Mesendoderm (in vitro differentiated cells): ENCODE measurements at regions not wholly inside any gene's neighbourhood (a gene's known extent, or its start where the extent isn't known, plus 50 kb on each side); places are given as distances from the start of the nearest gene placed in this dataset.

Source experiments
- DNase-seq: peaks from one replicate; pipeline ENCODE4 v3.0.0; 2013
- H2AK5ac ChIP-seq: 2 replicates; pipeline ENCODE4 v1.6.1; 2013; ENCODE audit warnings: low read length, inconsistent platforms
- H2BK120ac ChIP-seq: 2 replicates; pipeline ENCODE4 v1.6.1; 2013; ENCODE audit warnings: low read depth, mild to moderate bottlenecking, low read length, moderate library complexity, mixed read lengths
- H2BK15ac ChIP-seq: replicated peaks from 2 replicates; pipeline ENCODE4 v1.6.1; 2013; ENCODE audit warnings: low read depth, mild to moderate bottlenecking, moderate library complexity
- H2BK5ac ChIP-seq: 2 replicates; pipeline ENCODE4 v1.6.1; 2013; ENCODE audit warnings: low read length, inconsistent platforms
- H3K18ac ChIP-seq: 2 replicates; pipeline ENCODE4 v1.6.1; 2013; ENCODE audit warnings: mild to moderate bottlenecking, low read length, mixed read lengths
- H3K23ac ChIP-seq: one replicate; pipeline ENCODE4 v1.6.1; 2013; ENCODE audit warnings: low read length
- H3K27ac ChIP-seq: 2 replicates; pipeline ENCODE4 v1.5.1; 2013; ENCODE audit warnings: low read depth, mild to moderate bottlenecking, inconsistent platforms, low read length, moderate library complexity
- H3K27me3 ChIP-seq: 2 replicates; pipeline ENCODE4 v1.6.1; 2013; ENCODE audit warnings: low read length, control low read depth, mild to moderate bottlenecking, inconsistent platforms; ENCODE audit not compliant: insufficient read depth, poor library complexity
- H3K36me3 ChIP-seq: 2 replicates; pipeline ENCODE4 v1.6.1; 2013; ENCODE audit warnings: low read length, inconsistent platforms; ENCODE audit not compliant: control insufficient read depth, insufficient read depth
- H3K4ac ChIP-seq: one replicate; pipeline ENCODE4 v1.6.1; 2013; ENCODE audit warnings: low read depth, mild to moderate bottlenecking, low read length, moderate library complexity
- H3K4me1 ChIP-seq: 2 replicates; pipeline ENCODE4 v1.6.1; 2013; ENCODE audit warnings: low read depth, low read length, inconsistent platforms; ENCODE audit not compliant: control insufficient read depth
- H3K4me2 ChIP-seq: 2 replicates; pipeline ENCODE4 v1.6.1; 2013; ENCODE audit warnings: low read length
- H3K4me3 ChIP-seq: 2 replicates; pipeline ENCODE4 v1.5.1; 2013; ENCODE audit warnings: mild to moderate bottlenecking, low read length
- H3K56ac ChIP-seq: one replicate; pipeline ENCODE4 v1.6.1; 2013; ENCODE audit warnings: low read length
- H3K79me1 ChIP-seq: 2 replicates; pipeline ENCODE4 v1.6.1; 2013; ENCODE audit warnings: low read length, inconsistent platforms
- H3K79me2 ChIP-seq: 2 replicates; pipeline ENCODE4 v1.6.1; 2013; ENCODE audit warnings: mild to moderate bottlenecking, low read length; ENCODE audit not compliant: control insufficient read depth, insufficient read depth
- H3K9ac ChIP-seq: 2 replicates; pipeline ENCODE4 v1.6.1; 2013; ENCODE audit warnings: low read length, inconsistent platforms
- H4K5ac ChIP-seq: one replicate; pipeline ENCODE4 v1.6.1; 2013; ENCODE audit warnings: low read length
- H4K8ac ChIP-seq: one replicate; pipeline ENCODE4 v1.6.1; 2013; ENCODE audit warnings: low read depth, mild to moderate bottlenecking, control low read depth, low read length, moderate library complexity
- WGBS: extraction: QIAGEN DNeasy Blood & Tissue Kit; methylation state at CpG from one replicate; pipeline ENCODE4 v1.1.7; 2013; ENCODE audit warnings: low lambda C conversion rate, missing lambda C conversion rate; ENCODE audit not compliant: insufficient coverage; ENCODE audit errors: extremely low coverage; 5-methylcytosine and 5-hydroxymethylcytosine counted together

- peak overlapping the region; percentile 2 for H2BK15ac ChIP-seq
Measured at GRCh38 chr2:37561615-37562569, 109.5 kb downstream of the CDC42EP3 start.

DNA sequence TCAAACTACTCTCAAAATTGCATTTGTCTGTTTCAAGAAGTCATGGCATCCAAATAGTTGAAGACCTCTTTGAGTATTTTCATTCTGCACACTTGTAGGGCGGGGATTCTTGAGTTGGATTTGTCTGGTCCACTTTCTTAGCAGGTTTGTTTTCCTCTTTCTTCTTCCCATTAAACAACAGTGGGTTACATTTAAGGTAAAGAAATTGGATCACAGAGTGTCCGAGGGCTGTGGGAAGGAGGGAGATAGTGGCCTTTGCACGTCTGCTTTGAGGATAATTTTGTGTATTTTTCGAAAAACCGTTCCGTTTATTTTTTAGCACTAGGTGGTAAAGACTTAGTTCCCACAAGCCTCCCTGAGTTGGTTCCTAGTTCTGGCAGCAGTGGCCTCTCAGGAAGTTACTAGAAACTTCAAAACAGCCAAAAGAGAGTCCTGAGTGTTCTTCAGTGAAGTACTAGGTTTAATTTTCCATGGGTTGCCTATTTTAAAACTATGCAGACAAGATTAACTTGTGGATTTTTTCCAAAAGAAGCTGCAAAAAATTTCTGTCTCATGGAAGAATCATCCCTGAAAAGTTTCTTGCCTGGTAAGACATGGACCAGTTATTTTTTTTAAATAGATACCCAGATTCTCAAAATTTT is 107.9 kb downstream of the CDC42EP3 start:
- peak overlapping the region; percentile 84 for H3K18ac ChIP-seq
- no peak overlapping the region for H4K5ac ChIP-seq
- no peaks in the 10 kb centered on the region for H3K4me1 ChIP-seq
- peak overlapping the region; percentile 78 for H2BK15ac ChIP-seq
- H3K36me3 ChIP-seq, result no peaks in the 10 kb centered on the region
- no peak overlapping the region for H3K27ac ChIP-seq
- no peak for DNase-seq
- H3K4me2 ChIP-seq, result no peak overlapping the region
- no peak overlapping the region for H2AK5ac ChIP-seq
- H3K56ac ChIP-seq, result no peak overlapping the region
- no peaks in the 10 kb centered on the region for H3K79me1 ChIP-seq
- no peak overlapping the region for H3K4me3 ChIP-seq
- no peak overlapping the region for H2BK5ac ChIP-seq
- WGBS, result no CpG with 5 or more reads among the region's 6 CpGs
- H3K9ac ChIP-seq, result no peak overlapping the region
- no peaks in the 10 kb centered on the region for H3K79me2 ChIP-seq
- H3K27me3 ChIP-seq, result no peaks in the 10 kb centered on the region
- no peak overlapping the region for H2BK120ac ChIP-seq
- peak overlapping the region; percentile 6 for H4K8ac ChIP-seq
- H3K23ac ChIP-seq, result no peak overlapping the region
- H3K4ac ChIP-seq, result no peak overlapping the region

More at GRCh38 chr2:37561615-37562569, 109.5 kb downstream of the CDC42EP3 start:
- peak overlapping the region; percentile 24 for H2BK5ac ChIP-seq
- no peak overlapping the region for H3K4ac ChIP-seq
- H3K4me1 ChIP-seq, result no peaks in the 10 kb centered on the region
- no peaks in the 10 kb centered on the region for H3K36me3 ChIP-seq
- peak overlapping the region; percentile 59 for H3K27ac ChIP-seq
- no peaks in the 10 kb centered on the region for H3K79me1 ChIP-seq
- no peak overlapping the region for H3K56ac ChIP-seq
- no peak overlapping the region for H3K23ac ChIP-seq
- no peaks in the 10 kb centered on the region for H3K27me3 ChIP-seq
- no peak overlapping the region for H2AK5ac ChIP-seq
- no peak overlapping the region for H3K4me3 ChIP-seq
- no peaks in the 10 kb centered on the region for H3K79me2 ChIP-seq
- H4K5ac ChIP-seq, result no peak overlapping the region
- no peak overlapping the region for H3K18ac ChIP-seq
- no peak overlapping the region for H3K4me2 ChIP-seq
- peak; percentile 96 for DNase-seq
- H3K9ac ChIP-seq, result no peak overlapping the region
- peak overlapping the region; percentile 83 for H4K8ac ChIP-seq
- no peak overlapping the region for H2BK120ac ChIP-seq
- WGBS, result no CpG with 5 or more reads among the region's 5 CpGs

GRCh38 chr2:37564356-37564755 is 107.1 kb downstream of the CDC42EP3 start:
- H3K27ac ChIP-seq, result no peak overlapping the region

DNA sequence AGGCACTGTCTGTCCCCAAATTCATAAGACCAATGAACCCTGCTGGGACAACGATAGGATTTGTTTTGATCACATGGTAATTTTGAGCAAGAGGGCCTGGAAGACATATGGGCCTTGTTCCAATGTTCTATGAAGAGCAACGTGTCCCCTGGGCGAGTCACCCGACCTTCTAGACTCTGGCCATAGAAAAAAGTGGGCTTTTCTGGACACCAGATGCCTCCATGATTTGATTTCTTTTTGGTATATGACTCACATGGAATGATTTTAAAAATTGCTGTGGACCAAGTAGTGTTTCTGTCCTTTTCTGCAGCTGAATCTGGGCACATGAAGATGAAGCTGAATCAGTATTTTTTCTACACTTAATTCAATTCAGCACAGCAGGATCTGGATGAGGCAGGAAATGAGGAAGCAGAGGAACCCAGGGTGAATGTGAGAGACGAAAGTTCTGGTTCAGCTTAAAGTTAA is 104.9 kb downstream of the CDC42EP3 start:
- Histone ChIP-seq H3K27me3 (no peaks in the 10 kb centered on the region), H3K4me1 (no peaks in the 10 kb centered on the region), H2BK5ac (no peak overlapping the region), H4K8ac (no peak overlapping the region), H3K4ac (no peak overlapping the region), H4K5ac (no peak overlapping the region), H3K79me1 (no peaks in the 10 kb centered on the region), H3K9ac (no peak overlapping the region), H3K36me3 (no peaks in the 10 kb centered on the region), H3K4me3 (no peak overlapping the region), H2BK15ac (no peak overlapping the region), H3K4me2 (no peak overlapping the region), H2BK120ac (no peak overlapping the region), H2AK5ac (no peak overlapping the region), H3K27ac (no peak overlapping the region), H3K23ac (no peak overlapping the region), H3K18ac (peak overlapping the region; percentile 12), H3K56ac (no peak overlapping the region), H3K79me2 (no peaks in the 10 kb centered on the region)
- WGBS, result no CpG with 5 or more reads among the region's 5 CpGs
- no peak for DNase-seq

More at GRCh38 chr2:37564356-37564755, 107.1 kb downstream of the CDC42EP3 start:
- Histone ChIP-seq H2BK15ac (no peak overlapping the region), H2BK120ac (no peak overlapping the region), H3K56ac (no peak overlapping the region), H3K9ac (no peak overlapping the region), H3K23ac (no peak overlapping the region), H3K4me3 (no peak overlapping the region), H3K18ac (no peak overlapping the region), H3K27me3 (no peaks in the 10 kb centered on the region), H3K79me1 (no peaks in the 10 kb centered on the region), H3K4me1 (no peaks in the 10 kb centered on the region), H3K4me2 (no peak overlapping the region), H3K79me2 (no peaks in the 10 kb centered on the region), H4K5ac (no peak overlapping the region), H3K4ac (no peak overlapping the region), H2AK5ac (no peak overlapping the region), H2BK5ac (no peak overlapping the region), H4K8ac (no peak overlapping the region), H3K36me3 (no peaks in the 10 kb centered on the region)
- no CpG with 5 or more reads among the region's 7 CpGs for WGBS
- no peak for DNase-seq

DNA sequence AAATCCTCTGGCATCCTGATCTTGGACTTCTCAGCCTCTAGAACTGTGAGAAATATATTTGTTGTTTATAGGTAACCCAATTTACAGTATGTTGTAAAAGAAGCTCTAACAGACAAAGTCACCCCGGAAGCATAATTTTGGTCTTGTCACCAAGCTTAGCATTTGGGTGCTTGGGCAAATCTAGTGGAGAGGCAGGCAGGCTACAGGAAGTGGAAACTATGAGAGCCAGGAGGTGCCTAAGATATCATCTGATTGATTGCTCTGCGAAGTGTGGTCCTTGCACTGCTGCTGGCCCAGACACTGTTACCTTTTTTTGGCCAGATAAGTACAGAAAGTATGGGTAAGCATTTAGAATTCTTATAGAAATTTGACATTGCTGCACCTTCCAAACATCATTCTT is 102.9 kb downstream of the CDC42EP3 start:
- H4K8ac ChIP-seq, result no peak overlapping the region
- H3K36me3 ChIP-seq, result no peaks in the 10 kb centered on the region
- WGBS, result no CpG with 5 or more reads among the region's 2 CpGs
- H4K5ac ChIP-seq, result no peak overlapping the region
- no peaks in the 10 kb centered on the region for H3K27me3 ChIP-seq
- no peaks in the 10 kb centered on the region for H3K4me1 ChIP-seq
- H3K27ac ChIP-seq, result no peak overlapping the region
- no peak overlapping the region for H3K23ac ChIP-seq
- H2BK120ac ChIP-seq, result no peak overlapping the region
- no peak overlapping the region for H2AK5ac ChIP-seq
- H3K4ac ChIP-seq, result no peak overlapping the region
- H3K9ac ChIP-seq, result no peak overlapping the region
- no peaks in the 10 kb centered on the region for H3K79me2 ChIP-seq
- no peak overlapping the region for H3K4me3 ChIP-seq
- H3K56ac ChIP-seq, result no peak overlapping the region
- H3K18ac ChIP-seq, result no peak overlapping the region
- H2BK15ac ChIP-seq, result no peak overlapping the region
- H2BK5ac ChIP-seq, result no peak overlapping the region
- no peak for DNase-seq
- H3K79me1 ChIP-seq, result no peaks in the 10 kb centered on the region
- no peak overlapping the region for H3K4me2 ChIP-seq
